GM18519 (cell line): ENCODE measurements at regions not wholly inside any gene's neighbourhood (a gene's known extent, or its start where the extent isn't known, plus 50 kb on each side); places are given as distances from the start of the nearest gene placed in this dataset.
"Not testable (repeated sequence)": the region's sequence is repeated elsewhere in the genome, so short reads cannot be mapped to it uniquely, and the experiment has no call there.

Experiments used
- ATAC-seq: cut with Tn5 transposase; IDR thresholded peaks from one replicate; pipeline ENCODE4 v1.9.1; 2021; ENCODE audit warnings: mild to moderate bottlenecking, moderate library complexity; ENCODE audit not compliant: unreplicated experiment, low FRiP score

DNA sequence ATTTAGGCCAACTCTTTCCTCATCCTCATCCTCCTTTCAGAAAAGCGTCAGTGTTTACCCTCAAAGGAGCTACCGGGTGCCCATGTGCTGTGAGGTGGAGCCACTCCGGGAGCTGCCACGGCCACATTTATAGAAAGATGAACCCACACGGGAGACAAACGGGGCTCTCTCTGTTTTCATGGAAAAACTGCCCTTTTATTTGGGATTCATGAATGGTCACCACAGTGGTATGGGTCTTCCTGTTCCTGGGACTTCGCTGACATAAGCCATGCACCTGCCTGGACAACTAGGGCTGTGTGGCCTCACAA, 224.2 kb downstream of the ZIC5 start:
- no peak for ATAC-seq

DNA sequence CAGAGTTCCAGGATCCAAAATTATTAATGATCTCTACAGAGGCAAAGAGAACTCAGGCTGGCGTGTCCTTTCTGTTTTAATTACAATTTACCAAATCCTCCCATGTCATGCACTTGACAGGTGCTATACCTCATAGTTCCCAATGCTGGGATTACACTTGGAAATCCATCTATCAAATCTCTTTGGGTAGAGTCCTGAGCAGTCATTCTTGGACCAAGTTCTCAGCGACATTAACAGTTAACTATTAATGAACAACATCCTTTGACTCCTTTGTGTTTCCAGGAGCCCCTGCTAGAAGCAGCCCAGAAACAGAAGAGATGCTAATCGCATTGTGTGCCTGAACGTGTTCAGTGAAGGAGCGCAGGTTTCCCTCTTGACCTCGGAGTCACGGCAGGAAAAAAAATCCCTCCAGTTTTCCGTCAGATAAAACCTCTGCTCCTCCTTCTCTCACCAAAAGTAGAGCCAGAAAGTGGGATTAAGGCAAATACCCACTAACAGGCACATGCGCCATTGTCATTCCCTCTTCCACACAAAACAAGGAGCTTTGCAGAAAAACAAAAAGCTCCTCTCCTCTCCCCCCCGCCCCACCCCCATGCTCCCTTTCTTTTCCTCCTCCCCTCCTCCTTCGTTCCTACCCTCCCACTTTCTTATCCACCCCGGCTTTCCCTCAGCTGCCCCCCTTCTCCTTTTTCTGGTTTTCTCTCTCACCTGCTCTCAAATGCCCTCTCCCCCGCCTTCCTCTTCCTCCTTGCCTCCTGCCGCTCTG, 224.7 kb downstream of the ZIC5 start:
- ATAC-seq, result no peak

DNA sequence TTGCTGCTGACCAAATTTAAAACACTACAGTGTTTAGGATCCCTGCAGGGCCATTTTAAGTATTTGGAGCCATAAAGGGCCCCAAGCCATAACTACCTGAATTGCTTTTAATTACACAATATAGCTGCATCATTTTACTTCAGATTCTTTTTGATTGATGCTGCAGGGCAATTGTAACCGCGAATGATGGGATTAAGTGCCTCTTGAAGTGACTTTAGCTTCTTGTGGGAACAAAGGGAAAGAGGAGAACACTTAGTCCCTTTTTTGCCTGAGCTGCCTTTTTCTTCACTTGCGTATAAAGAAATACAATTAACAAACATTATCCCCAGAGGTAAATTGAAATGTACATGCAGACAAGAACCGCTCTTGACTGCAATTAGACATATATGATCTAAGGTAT, 228.5 kb downstream of the ZIC5 start:
- no peak for ATAC-seq

DNA sequence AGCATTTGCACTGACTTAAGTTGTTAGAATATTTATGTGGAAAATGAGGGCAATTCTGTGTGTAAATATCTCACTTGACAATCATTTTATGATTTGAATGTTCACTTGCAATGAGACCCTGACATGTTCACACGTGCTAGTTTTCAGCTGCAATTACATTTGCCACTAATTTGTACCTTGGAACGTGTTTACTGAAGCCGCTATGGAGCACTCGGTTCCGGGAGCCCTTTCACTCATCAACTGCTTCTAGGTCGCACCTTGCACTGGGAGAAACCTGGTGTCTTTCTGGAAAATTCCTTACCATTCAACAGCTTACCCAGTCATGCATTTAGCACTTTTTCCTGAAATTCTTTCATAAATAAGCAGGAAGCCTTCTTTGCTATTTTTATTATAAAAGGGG, 229.6 kb downstream of the ZIC5 start:
- ATAC-seq, result no peak

DNA sequence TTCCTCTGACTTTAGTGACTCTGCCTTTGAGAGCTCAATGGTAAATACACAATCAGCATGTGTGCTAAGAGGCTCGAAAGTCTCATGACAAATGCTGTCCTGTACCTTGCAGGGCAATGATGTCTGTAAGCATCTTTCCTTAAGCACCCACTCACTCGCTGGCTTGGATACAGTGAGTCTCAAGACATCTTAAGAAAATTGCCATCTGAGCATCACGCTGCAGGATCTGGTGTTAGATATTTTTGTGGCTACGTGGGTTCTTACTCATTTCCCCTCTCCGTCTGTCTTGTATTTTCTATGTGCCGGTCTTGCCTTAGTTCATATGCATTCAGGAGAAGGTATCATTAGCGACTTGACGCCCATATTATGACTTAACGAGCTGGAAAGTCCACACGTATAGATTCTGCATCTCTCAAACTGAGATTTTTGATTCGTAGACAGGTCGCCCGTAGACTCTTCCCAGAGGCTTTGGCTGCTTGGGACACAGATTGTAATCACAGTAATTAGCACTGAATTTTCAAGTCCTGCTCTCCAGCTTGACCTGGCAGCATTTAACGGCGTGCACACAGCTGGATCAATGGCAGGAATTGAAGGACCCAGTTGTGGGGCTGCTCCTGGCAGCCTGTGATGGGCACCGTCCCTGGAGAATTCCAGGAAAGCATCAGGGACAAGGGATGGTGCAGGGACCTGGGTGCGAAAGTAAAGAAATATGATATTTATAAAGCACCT, 231.2 kb downstream of the ZIC5 start:
- no peak for ATAC-seq

DNA sequence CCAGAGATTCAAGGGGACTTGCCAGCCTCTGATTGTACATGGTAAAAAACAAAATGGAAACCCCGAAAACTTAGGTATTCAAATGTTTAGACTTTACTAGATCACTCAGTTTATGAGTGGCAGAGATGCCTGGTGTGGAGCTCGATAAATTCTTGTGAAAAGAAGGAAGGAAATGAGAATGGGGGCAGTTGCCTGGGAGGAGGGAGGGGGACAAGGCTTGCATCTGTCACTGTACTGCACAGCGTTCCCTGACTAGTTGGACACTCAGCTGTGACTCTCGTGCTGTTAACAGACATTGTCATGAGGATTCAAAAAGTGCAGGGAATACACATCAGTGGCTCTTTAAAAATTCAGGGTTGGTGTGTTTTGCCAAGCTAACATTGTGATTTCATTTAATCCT, 232.9 kb downstream of the ZIC5 start:
- no peak for ATAC-seq

DNA sequence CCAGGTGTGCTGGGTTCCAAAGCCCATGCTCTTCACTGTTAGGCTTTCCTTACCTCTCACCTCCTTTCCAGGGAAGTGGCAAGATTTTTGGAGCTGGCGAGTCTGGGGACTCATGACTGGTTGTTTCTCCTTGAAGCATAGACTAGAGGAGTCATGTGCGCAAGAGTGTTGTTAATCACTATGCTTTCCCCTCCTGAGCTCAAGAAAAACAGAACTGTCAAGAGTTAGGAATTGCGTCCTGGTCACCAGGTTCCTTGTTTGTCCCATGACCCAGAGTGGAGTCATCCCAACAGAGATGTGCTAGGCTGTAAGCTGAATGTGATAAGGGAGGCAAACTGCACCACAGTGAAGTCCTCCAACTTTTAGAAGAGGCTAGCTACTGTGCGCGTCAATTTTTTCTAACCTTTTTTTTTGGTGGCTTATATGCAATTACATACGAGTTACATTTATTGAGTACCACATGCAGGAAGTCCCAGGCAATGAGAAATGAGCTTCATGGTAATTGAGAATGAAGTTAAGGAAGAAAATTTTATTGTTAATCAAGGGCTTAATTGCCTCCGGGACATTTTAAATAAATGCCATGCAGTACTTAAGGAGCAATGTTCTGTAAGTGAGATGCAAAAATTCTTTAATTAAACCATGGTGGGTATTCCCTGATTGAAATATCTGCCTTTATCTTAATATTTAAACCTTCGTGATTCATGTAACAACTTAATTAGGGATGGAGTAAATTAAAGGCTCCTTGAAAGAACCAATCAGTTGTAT, 233.9 kb downstream of the ZIC5 start:
- ATAC-seq, result no peak

DNA sequence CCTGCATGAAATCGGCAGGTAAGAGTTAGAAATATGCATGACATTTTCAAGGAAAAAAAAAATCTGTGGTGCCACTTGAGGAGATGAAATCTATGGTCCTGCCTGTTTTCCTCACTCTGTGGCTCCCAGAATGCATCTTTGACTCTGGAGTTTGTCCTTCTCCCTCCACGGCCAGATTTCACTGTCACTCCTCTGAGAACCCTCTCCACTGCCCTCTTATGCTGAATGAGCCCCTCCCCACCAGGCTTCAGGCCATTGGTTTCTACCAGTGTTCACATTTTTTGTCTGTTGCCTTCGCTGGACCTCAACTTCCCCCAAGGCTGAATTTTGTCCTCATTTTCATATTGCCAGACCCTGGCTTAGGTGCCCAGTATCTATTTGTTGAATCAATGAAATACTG, 235.0 kb downstream of the ZIC5 start:
- no peak for ATAC-seq

DNA sequence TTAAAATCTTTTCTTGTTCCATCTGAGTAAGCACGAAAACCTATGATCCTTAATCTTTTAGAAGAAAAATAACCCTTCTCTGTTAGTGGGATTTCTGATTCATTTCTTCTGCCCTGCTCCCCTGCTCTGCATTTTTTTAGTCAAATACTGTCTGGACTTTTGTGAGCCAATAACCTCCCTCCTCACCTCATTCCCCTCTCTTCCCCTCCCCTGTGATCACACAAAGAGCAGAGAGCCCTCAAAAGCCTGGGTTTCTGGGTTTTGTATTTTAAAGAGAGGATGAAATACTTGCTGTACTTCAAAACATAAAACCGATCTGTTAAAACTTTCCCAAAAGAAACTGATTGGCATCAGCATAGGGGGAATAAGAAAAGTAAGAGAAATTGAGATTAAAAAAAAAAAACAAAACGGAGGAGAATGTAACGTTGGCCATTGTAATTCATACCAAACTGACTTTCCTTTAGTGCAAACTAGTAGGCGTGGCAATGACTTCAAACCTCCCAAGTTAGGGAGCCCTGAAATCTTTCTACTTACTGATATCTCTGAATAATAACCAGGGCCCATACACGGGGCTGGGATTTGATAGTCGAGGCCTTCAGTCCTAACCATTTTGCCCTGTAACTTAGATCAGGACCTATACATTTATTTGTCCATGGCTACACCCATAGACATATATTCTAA, 232.9 kb downstream of the TM9SF2 start:
- no peak for ATAC-seq

DNA sequence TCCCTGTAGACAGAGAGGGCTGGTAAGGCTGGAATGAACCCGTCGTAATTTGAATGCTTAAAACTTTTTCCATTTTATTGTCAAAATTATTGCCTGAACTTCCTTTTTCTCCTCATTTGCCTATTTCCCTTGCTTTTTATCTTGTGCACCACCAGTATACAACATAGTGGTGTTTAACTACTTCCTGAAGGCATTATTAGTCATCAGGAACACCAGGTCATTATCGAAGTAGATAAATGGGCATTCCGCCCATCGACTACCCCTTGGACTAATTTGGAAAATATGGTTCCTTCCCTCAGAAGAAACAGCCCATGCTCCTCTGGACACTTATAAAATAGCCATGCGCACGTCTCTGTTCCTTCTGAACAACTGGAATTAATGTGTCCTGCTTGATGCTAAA, 232.1 kb downstream of the TM9SF2 start:
- no peak for ATAC-seq

DNA sequence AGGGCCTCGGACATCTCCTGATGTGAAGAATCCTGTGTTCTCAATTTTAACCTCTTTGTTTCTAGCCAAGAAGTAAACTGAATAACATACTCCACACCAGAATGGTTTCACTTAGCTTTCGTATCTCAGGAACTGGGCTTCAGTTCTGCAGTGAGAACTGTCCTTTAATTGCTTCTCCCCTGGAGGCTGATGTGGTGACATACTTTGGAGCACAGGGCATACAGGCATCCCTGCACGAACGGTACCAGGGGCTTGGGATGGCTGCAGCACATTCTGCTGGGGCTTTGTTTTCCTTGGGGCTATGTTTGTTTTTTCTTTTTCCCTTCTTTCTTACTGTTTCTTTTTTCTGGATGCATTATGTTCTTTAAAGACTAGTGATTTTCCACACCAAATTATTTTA, 230.5 kb downstream of the TM9SF2 start:
- ATAC-seq, result no peak

DNA sequence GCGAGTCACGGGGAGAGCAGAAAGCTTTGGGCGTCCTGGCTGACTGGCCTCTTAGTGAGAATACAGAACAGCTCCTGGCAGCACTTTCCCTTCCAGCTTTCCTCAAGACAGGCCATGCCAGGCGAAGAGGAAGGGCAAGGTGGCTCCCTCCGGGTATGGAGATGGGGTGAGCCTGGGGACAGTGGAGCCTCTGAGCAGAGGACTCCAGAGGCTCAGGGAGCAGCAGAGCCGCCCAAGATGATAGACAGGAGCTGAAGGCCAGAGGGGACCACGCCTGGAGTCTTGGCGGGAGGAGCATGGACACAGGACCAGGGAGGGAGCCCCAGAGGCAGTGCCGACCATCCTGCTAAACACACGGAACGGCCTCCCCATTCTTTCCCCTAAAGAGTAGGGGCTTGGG, 229.1 kb downstream of the TM9SF2 start:
- ATAC-seq, result no peak

DNA sequence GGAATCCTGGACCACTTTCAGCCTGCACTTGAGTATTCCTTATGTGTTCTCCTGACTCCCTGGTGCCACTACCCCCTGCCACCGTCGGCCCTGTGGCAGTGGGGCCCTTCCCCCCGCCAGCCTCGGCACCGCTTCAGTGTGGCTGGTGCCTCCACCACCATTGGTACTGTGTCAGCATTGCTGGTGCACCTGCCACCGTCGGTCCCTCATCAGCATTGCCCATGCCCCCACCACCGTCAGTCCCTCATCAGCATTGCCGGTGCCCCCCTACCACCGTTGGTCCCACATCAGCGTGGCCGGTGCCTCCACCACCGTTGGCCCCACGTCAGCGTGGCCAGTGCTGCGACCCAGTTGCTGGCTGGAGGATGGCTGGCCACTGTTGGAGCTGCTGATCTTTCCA, 228.5 kb downstream of the TM9SF2 start:
- no peak for ATAC-seq

DNA sequence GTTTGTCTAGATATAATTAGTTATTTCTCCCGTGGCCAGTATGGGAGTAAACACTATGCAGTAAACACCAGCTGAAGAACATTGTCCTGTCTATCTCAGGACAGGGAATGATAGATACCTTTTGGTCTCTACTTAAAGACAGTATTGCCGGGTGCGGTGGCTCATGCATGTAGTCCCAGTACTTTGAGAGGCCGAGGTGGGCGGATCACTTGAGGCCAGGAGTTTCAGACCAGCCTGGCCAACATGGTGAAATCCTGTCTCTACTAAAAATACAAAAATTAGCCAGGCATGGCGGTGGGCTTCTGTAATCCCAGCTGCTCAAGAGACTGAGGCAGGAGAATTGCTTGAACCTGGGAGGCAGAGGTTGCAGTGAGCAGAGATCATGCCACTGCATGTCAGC, 226.4 kb downstream of the TM9SF2 start:
- not testable (repeated sequence) for ATAC-seq

DNA sequence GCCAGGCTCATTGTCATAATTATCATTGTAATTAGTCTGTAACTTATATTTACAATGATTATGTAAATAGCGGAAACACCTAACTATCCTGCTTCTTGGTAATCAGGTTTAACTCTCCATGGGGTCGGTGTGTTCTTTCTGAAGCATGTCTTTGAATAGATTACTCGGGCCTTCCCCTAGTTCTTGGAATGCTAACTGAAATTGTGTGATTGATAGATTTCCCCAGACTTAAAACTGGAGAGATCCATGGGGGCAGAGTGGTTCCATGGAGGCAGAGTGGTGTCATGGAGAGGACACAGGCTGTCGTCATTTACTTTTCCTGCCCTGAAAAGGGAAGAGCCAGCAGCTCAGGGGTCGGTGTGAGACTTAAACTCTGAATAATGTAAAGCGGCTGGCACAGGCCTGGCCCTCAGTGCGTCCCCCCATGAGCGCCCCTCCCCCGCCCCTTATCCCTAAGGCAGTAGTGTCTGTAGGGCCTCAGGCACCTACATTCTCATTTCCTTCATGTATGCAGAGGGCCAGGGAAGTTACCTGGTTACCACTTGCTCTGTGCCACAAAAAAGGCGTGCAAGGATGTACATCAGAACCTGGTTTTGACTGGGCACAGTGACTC, 225.1 kb downstream of the TM9SF2 start:
- ATAC-seq, result no peak

DNA sequence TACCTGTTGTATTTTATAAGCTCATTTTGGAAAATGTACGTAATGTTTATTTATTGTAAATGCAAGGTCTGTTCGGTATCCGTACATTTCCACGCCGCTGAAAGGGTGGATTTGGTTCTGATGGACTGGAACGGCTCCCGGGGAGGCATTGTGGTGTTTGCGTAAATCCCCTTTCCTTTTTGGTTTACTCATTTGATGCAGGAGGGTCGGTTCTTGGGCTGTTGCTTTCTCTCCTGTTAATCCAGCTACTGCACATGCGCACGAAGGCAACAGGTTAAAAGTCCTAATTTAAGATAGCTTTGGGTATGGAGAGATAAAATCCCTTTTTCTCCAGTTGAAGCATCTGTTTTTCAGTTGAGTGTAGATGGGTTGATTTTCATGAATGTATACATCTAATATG, 224.4 kb downstream of the TM9SF2 start:
- no peak for ATAC-seq

DNA sequence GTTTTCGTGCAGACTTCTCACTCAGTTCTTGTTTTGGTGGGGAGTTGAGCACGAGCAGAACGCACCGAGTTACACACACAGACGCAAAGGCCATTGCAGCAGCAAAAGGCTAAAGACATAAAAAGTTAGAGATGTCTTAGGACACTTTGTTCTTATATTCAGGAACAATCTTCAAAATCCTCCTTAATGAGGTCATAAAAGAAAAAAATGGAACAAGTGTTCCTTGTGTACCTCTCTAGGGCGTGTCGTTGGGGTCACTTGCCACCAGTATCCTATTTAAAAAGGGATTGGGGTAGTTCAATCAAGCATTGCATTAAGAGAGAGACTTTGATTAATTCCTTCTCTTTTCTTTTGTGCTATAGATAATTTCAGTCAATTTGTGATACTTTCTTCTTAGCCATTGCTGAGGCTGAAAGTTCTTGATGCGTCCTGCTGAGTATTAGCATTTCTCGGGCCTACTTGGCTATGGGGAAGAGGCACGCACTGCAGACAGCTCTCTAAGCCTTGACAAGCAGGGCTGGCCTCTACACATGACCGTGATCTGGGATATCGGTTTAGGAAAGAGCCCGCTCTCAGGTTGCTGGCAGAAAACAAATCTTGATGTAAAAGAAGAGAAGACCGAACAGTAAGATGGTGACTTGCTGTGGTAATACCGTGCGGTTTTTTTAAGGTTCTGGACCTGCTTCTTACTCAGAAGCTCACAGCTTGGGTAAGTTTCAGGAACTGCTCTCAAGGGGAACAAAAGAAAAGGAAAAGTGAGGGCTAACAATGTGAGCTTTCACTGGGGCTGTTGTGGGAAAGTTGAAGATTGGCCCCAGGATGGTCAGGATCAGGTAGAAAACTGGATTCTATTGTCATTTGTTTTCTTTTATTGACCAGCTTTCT, 223.6 kb downstream of the TM9SF2 start:
- ATAC-seq, result no peak

DNA sequence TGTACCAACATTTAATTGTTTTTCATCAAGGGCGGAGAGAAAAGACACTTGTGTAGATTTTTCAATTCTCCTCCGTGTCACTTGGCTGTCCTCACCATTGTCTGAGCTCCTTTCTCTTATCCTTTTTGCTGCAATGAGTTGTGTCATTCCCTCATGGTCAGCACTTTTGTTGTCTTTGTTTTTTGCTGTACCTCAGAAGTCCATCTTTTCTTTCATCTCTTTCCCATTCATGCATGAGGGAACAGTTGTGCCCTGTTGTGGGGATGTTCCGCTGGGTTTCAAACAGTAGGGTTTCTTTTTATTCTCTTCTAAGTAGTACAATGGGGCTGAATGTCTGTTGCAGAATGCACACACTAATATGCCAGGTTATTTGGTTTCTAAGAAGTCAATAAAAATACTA, 222.6 kb downstream of the TM9SF2 start:
- ATAC-seq, result no peak

DNA sequence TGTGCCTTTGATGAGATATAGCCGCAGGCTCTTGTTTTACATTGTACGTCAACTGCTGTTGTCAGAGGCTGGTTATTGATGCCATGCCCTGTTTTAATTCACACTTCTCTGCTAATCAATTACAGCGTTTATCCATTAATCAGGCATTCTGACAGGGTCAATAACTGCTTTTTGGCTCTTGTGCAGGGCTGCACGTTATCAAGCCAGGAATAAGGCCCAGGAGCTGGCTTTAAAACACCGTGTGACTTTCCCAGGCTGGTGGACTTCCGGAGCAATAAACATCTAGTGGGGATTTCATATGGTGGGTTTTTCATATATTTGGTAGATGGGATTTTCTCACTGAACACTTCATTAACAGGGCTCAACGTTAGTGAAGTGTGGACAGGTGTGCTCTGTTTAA, 221.7 kb downstream of the TM9SF2 start:
- ATAC-seq, result no peak

DNA sequence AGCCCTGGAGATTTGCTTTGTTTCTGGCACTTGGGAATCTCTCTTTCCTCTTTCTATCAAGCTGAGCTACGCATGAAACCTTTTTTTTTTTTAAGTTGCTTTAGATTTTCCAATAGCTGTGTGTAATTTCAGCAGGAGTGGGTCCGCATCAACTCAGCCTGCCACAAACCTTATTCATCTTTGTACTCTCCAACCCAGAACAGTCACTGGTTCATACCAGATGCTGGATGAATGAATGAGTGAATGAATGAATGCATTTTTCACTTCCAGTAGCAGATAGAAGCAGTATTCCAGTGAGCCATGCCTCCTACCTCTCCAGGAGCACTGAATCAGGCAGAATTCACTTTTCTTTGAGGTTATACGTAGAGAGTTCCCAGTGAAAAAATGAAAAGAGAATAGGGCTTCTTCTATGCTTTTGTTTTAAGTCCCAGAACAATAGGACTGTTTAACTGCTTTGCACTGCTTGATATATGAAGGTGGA, 221.1 kb downstream of the TM9SF2 start:
- no peak for ATAC-seq
